GM19324 (cell line): ENCODE measurements at regions not wholly inside any gene's neighbourhood (a gene's known extent, or its start where the extent isn't known, plus 50 kb on each side); places are given as distances from the start of the nearest gene placed in this dataset.

ENCODE experiments used
- ATAC-seq: cut with Tn5 transposase; IDR thresholded peaks from one replicate; pipeline ENCODE4 v1.9.1; 2021; ENCODE audit warnings: mild to moderate bottlenecking, moderate library complexity; ENCODE audit not compliant: unreplicated experiment, low FRiP score

DNA sequence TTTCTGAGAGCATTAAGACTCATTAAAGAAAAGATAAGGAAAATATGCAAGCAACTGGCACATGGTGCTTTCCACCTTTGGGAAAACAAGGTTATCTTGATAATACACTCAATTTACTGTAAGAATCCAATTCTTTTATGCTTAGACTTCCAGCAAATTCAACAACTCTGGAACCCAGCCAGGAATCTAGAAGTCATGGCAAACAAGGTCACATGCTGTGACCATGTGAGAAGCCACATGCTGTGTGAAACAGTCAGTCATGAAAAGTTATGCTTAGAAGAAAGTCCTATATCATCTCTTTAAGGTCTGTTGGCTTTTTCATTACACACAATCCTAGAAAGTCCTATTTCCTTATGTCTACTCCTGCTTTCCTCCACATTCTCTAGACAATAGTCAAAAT lies 581.8 kb upstream of the C9orf72 start:
- ATAC-seq, result no peak

- ATAC-seq, result no peak
Measured at GRCh38 chr9:28155671-28156070, 582.4 kb upstream of the C9orf72 start.

DNA sequence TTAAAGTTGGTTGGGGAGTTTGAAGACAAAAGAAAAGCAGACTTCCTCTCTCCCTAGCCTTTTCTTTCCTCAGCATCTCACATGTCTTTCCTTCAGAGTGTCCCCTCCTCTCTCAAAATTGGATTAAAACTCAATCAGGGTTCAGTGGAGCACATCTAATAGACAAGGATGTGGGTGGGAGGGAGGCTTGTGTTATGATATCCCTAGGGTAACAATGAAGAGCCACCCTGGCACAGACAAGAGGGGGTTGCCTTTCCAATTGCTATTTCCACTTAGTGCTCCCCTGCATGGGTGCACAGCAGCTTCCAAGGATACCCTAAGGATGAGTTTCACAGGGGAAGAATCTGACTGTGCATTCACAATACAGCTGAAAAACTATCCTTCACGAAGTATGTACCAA lies 585.2 kb upstream of the C9orf72 start:
- no peak for ATAC-seq

- no peak for ATAC-seq
Measured at GRCh38 chr9:28163619-28164018, 590.3 kb upstream of the C9orf72 start.

- no peak for ATAC-seq
Measured at GRCh38 chr9:28166179-28166578, 592.9 kb upstream of the C9orf72 start.

GRCh38 chr9:28177142-28177541 lies 603.9 kb upstream of the C9orf72 start:
- no peak for ATAC-seq

- no peak for ATAC-seq
Measured at GRCh38 chr9:28177925-28178324, 604.6 kb upstream of the C9orf72 start.

GRCh38 chr9:28179893-28180292 lies 606.6 kb upstream of the C9orf72 start:
- ATAC-seq, result no peak

DNA sequence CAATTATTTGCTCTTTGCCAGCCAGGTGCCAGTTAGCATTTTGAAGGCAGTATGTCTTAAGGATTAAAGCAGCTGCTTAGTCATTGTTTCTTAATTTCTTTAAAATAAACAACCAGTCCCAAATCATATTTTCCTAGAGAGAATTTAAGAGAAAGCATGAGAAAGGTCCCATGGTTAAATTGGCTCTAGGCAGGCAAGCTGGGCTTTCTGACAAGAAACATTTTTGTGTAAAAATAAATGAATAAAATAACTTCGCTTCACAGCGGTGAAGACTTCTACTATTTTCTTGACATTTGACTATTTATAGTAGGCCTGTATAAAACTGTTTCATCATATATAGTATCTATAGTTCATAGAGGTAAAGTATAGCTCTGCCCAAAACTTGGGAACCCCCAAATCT lies 617.7 kb upstream of the C9orf72 start:
- no peak for ATAC-seq

- ATAC-seq, result no peak
Measured at GRCh38 chr9:28197653-28198052, 624.4 kb upstream of the C9orf72 start.

GRCh38 chr9:28203036-28203435 lies 629.8 kb upstream of the C9orf72 start:
- no peak for ATAC-seq

DNA sequence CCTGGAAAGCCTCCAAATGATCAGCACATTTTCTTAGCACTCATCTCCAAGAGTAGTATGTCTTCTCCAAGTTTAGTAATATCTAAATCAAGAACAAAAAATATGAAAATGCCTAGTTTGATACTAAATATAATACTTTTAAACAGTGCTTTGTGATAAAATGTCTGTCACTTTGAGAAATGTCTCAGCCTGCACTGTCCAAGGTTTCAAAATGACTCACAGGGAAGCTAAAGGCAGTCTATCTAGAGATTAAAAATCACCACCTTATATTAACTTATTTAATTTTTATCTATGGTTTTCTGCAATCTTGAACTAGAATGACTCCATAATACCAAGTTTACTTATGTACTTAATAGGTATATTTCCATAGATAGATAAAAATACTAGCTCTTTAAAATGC lies 633.0 kb upstream of the C9orf72 start:
- ATAC-seq, result no peak

DNA sequence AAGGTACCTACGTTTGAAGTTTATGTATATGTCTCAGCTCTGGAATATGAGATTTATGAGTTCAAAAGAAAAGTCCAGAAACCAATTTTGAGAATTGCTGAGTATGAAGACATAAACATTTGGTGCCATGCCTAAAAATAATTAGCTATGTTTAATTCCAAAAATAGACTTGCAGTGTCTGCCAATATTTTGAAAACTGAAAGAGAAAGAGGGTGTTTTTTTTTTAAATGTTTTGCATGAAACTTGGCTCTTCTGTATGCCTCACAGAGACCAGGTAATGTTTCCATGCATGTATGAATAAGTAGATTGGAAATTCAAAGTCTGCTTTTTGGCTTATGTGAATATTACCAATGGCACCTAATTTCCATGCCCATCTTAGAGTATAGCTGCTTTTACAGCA lies 634.4 kb upstream of the C9orf72 start:
- peak; percentile 73 for ATAC-seq

- no peak for ATAC-seq
Measured at GRCh38 chr9:28209130-28209529, 635.8 kb upstream of the C9orf72 start.

DNA sequence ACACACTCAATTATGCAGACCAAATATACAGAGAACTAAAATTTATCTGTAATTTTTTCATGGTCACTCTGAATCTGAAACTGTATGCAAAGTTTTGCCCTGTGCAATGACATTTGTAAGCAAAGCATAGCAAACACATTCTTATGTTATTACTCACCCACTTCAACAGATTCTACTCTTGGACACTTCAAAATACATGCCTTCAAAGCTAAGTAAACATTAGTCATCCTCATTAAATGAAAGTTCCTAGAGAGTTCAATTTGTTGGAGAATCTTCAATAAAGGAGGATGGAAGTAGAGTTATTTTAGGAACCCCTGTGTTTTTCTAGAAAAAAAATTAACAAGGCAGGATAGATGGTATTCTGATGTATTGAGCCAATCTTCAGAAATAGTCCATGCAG lies 639.7 kb upstream of the C9orf72 start:
- ATAC-seq, result peak; percentile 56

- no peak for ATAC-seq
Measured at GRCh38 chr9:28215536-28216299, 642.4 kb upstream of the C9orf72 start.

- no peak for ATAC-seq
Measured at GRCh38 chr9:28232686-28233085, 659.4 kb upstream of the C9orf72 start.

DNA sequence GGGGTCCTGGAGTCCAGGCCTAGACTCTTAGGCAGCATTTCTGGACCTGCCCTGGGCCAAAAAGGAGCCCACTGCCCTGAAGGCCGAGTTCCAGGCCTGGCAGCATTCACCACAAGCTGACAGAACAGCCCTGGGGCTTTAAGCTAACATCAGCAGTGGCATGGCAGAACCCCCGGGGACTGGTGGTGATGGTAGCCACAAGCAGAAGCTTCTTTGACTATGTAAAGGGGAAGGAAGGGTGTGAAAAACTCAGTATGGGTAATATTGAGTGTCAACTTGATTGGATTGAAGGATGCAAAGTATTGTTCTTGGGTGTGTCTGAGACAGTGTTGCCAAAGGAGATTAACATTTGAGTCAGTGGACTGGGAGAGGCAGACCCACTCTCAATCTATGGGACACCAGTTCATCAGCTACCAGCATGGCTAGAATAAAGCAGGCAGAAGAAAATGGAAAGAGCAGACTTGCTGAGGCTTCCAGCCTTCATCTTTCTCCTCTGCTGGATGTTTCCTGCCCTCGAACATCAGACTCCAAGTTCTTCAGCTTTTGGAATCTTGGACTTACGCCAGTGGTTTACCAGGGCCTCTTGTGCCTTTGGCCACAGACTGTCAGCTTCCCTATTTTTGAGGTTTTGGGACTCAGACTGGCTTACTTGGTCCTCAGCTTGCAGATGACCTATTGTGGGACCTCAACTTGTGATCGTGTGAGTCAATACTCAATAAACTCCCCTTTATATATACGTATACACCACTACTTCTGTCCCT lies 661.0 kb upstream of the C9orf72 start:
- no peak for ATAC-seq

DNA sequence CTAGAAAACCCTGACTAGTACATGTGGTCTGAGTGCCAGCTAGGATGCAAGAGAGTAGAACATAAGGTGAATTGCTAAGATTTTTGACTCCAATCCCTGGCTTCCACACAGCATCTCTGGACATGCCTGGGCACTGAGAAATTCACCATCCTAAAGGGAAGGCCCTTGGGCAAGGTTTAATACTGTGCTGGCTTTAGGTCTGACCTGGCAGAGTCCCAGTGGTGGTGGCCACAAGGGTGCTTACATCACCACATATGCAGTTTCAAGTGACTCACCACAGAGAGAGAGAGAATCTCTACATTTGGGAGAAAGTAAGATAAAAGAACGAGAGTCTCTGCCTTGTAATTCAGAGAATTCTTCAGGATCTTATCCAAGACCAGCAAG lies 661.6 kb upstream of the C9orf72 start:
- no peak for ATAC-seq

- ATAC-seq, result no peak
Measured at GRCh38 chr9:28249424-28249823, 676.1 kb upstream of the C9orf72 start.

DNA sequence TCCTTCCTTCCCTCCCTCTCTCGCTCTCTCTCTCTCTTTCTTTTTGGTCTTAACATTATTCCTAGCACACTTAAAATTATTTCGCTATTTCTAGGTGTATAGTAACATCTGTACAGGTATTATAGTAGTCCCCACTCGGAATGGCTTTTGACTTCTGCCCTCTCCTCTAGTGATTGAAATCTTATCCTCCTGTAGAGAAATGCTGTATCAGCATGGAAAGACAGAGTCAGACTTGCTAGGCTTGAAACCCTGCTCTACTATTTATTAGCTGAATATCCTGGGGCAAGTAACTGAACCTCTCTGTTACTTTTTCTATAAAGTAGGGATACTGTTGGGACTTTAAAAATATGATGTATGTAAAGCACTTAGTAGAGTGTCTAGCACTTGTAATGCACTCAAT lies 681.9 kb upstream of the C9orf72 start:
- no peak for ATAC-seq

GRCh38 chr9:28260330-28260729 lies 687.0 kb upstream of the C9orf72 start:
- ATAC-seq, result no peak
